ENCODE measurements at regions not wholly inside any gene's neighbourhood (a gene's known extent, or its start where the extent isn't known, plus 50 kb on each side); places are given as distances from the start of the nearest gene placed in this dataset.

- Histone ChIP-seq H3K9me2 (replicated peaks; ENCODE audit: control insufficient read depth, low read length) (no peaks in the 10 kb centered on the region), H3K9me3 (ENCODE audit: control insufficient read depth, insufficient read depth, low read length) (no peaks in the 10 kb centered on the region), H3K27ac (ENCODE audit: low read depth, low read length) (no peak overlapping the region), H3K4me2 (ENCODE audit: low read length) (no peak overlapping the region), H3K27me3 (ENCODE audit: control insufficient read depth, low read length) (peaks cover 25% of the 10 kb centered on the region), H4K20me1 (ENCODE audit: control insufficient read depth, insufficient read depth, low read depth, low read length) (no peaks in the 10 kb centered on the region), H3K79me2 (ENCODE audit: control insufficient read depth, low read length) (no peaks in the 10 kb centered on the region), H3K4me3 (ENCODE audit: low read length) (no peak overlapping the region), H3K36me3 (ENCODE audit: control insufficient read depth, low read length) (no peaks in the 10 kb centered on the region), H3K4me1 (ENCODE audit: control insufficient read depth, low read length) (no peaks in the 10 kb centered on the region), H3F3A (ENCODE audit: control insufficient read depth, insufficient read depth) (no peaks in the 10 kb centered on the region)
- no peak for TF ChIP-seq CTCF (IDR thresholded peaks at IDR 0.05; ENCODE audit: low read depth, low read length, poor library complexity, severe bottlenecking)
- no peak for TF ChIP-seq EZH2phosphoT487 (IDR thresholded peaks at IDR 0.05; ENCODE audit: borderline replicate concordance, low read length)
Measured at GRCh38 chr2:217206907-217207698, 347.2 kb upstream of the TNP1 start.

GRCh38 chr2:217206016-217206725, 346.3 kb upstream of the TNP1 start:
- Histone ChIP-seq H3K79me2 (ENCODE audit: control insufficient read depth, low read length) (no peaks in the 10 kb centered on the region), H3K9me2 (replicated peaks; ENCODE audit: control insufficient read depth, low read length) (no peaks in the 10 kb centered on the region), H3K4me1 (ENCODE audit: control insufficient read depth, low read length) (no peaks in the 10 kb centered on the region), H4K20me1 (ENCODE audit: control insufficient read depth, insufficient read depth, low read depth, low read length) (no peaks in the 10 kb centered on the region), H3K36me3 (ENCODE audit: control insufficient read depth, low read length) (no peaks in the 10 kb centered on the region), H3K4me3 (ENCODE audit: low read length) (no peak overlapping the region), H3K4me2 (ENCODE audit: low read length) (no peak overlapping the region), H3F3A (ENCODE audit: control insufficient read depth, insufficient read depth) (no peaks in the 10 kb centered on the region), H3K27ac (ENCODE audit: low read depth, low read length) (no peak overlapping the region), H3K9me3 (ENCODE audit: control insufficient read depth, insufficient read depth, low read length) (no peaks in the 10 kb centered on the region), H3K27me3 (ENCODE audit: control insufficient read depth, low read length) (peaks cover 19% of the 10 kb centered on the region)
- TF ChIP-seq EZH2phosphoT487 (IDR thresholded peaks at IDR 0.05; ENCODE audit: borderline replicate concordance, low read length) (no peak), CTCF (IDR thresholded peaks at IDR 0.05; ENCODE audit: low read depth, low read length, poor library complexity, severe bottlenecking) (no peak)

- peaks cover 17% of the 10 kb centered on the region; the same call in 1 of the 2 replicates for H3K27me3 ChIP-seq (ENCODE audit: control insufficient read depth, low read length)
- H3K4me2 ChIP-seq (ENCODE audit: low read length) = no peak overlapping the region
- H3K36me3 ChIP-seq (ENCODE audit: control insufficient read depth, low read length) = no peaks in the 10 kb centered on the region
- no peaks in the 10 kb centered on the region for H3F3A ChIP-seq (ENCODE audit: control insufficient read depth, insufficient read depth)
- no peaks in the 10 kb centered on the region for H3K9me3 ChIP-seq (ENCODE audit: control insufficient read depth, insufficient read depth, low read length)
- no peak overlapping the region for H3K27ac ChIP-seq (ENCODE audit: low read depth, low read length)
- no peaks in the 10 kb centered on the region for H3K79me2 ChIP-seq (ENCODE audit: control insufficient read depth, low read length)
- H3K4me3 ChIP-seq (ENCODE audit: low read length) = no peak overlapping the region
- no peak for TF ChIP-seq EZH2phosphoT487 (IDR thresholded peaks at IDR 0.05; ENCODE audit: borderline replicate concordance, low read length)
- no peak for TF ChIP-seq CTCF (IDR thresholded peaks at IDR 0.05; ENCODE audit: low read depth, low read length, poor library complexity, severe bottlenecking)
- H3K4me1 ChIP-seq (ENCODE audit: control insufficient read depth, low read length) = no peaks in the 10 kb centered on the region
- H4K20me1 ChIP-seq (ENCODE audit: control insufficient read depth, insufficient read depth, low read depth, low read length) = no peaks in the 10 kb centered on the region
- no peaks in the 10 kb centered on the region for H3K9me2 ChIP-seq (replicated peaks; ENCODE audit: control insufficient read depth, low read length)
Measured at GRCh38 chr2:217204358-217204757, 344.5 kb upstream of the TNP1 start.

Measured in DOHH2 (cell line).